ENCODE measurements at regions not wholly inside any gene's neighbourhood (a gene's known extent, or its start where the extent isn't known, plus 50 kb on each side); places are given as distances from the start of the nearest gene placed in this dataset.

- Histone ChIP-seq H3K27me3 (no peaks in the 10 kb centered on the region), H3K9me3 (no peaks in the 10 kb centered on the region), H3K36me3 (no peaks in the 10 kb centered on the region), H3K27ac (no peak overlapping the region), H3K4me3 (no peak overlapping the region), H3K4me1 (no peaks in the 10 kb centered on the region)
- DNase-seq, result no peak
- no peak for TF ChIP-seq POLR2A (IDR thresholded peaks at IDR 0.05)
- no peak for TF ChIP-seq EP300 (IDR thresholded peaks at IDR 0.05)
- TF ChIP-seq CTCF (IDR thresholded peaks at IDR 0.05), result no peak
- TF ChIP-seq POLR2AphosphoS5 (IDR thresholded peaks at IDR 0.05), result no peak
- no peak for ATAC-seq (ENCODE audit: low FRiP score in 2 of 2)
- 82 to 83% methylated on average over 2 of the region's 2 CpGs for WGBS, 2 donors
Measured at GRCh38 chr21:35682904-35683549, 377.3 kb downstream of the SETD4 start.

DNA sequence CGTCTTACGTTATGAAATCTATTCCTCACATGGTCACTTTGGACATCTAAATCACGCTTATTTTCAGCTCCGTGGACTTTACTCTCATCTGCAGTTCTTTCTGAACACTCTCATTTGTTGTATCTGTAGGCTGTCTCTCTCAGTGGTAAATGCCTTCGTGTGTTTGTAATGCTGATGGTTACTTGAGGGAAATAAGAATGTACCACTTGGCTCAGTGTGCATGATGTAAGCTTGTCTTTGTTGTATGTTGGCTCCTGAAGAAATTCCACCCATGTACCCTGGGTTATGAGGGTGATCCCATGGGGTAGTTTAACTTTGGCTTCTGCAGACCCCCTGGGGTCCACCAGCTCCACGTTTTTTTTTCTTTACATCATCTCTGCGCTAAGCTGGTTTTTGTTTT is 378.4 kb downstream of the SETD4 start:
- ATAC-seq (ENCODE audit: low FRiP score in 2 of 2), result no peak
- H3K27me3 ChIP-seq, result no peaks in the 10 kb centered on the region

GRCh38 chr21:35679076-35679475 is 381.2 kb downstream of the SETD4 start:
- no peak for DNase-seq
- Histone ChIP-seq H3K27ac (no peak overlapping the region), H3K36me3 (no peaks in the 10 kb centered on the region), H3K4me3 (no peak overlapping the region), H3K4me1 (no peaks in the 10 kb centered on the region), H3K9me3 (no peaks in the 10 kb centered on the region), H3K27me3 (no peaks in the 10 kb centered on the region)
- WGBS, 2 donors, result 77 to 86% methylated on average over 2 of the region's 2 CpGs
- TF ChIP-seq POLR2AphosphoS5 (IDR thresholded peaks at IDR 0.05), result no peak
- TF ChIP-seq EP300 (IDR thresholded peaks at IDR 0.05), result no peak
- TF ChIP-seq CTCF (IDR thresholded peaks at IDR 0.05), result no peak
- ATAC-seq (ENCODE audit: low FRiP score in 2 of 2), result no peak

More for the DNA sequence above, 378.4 kb downstream of the SETD4 start:
- 83 to 89% methylated on average over 7 of the region's 7 CpGs for WGBS, 2 donors
- no peak for DNase-seq
- Histone ChIP-seq H3K4me3 (no peak overlapping the region), H3K27ac (no peak overlapping the region), H3K36me3 (no peaks in the 10 kb centered on the region), H3K9me3 (no peaks in the 10 kb centered on the region), H3K4me1 (no peaks in the 10 kb centered on the region)
- TF ChIP-seq POLR2A (IDR thresholded peaks at IDR 0.05), result no peak
- TF ChIP-seq POLR2AphosphoS5 (IDR thresholded peaks at IDR 0.05), result no peak
- TF ChIP-seq CTCF (IDR thresholded peaks at IDR 0.05), result no peak
- TF ChIP-seq EP300 (IDR thresholded peaks at IDR 0.05), result no peak

GRCh38 chr21:35678393-35678792 is 381.9 kb downstream of the SETD4 start:
- 60 to 82% methylated on average over 1 of the region's 1 CpG for WGBS, 2 donors
- no peak for ATAC-seq (ENCODE audit: low FRiP score in 2 of 2)
- Histone ChIP-seq H3K27me3 (no peaks in the 10 kb centered on the region), H3K4me1 (no peaks in the 10 kb centered on the region), H3K36me3 (no peaks in the 10 kb centered on the region), H3K27ac (no peak overlapping the region), H3K9me3 (no peaks in the 10 kb centered on the region), H3K4me3 (no peak overlapping the region)
- no peak for DNase-seq
- TF ChIP-seq EP300 (IDR thresholded peaks at IDR 0.05) (no peak), CTCF (IDR thresholded peaks at IDR 0.05) (no peak), POLR2AphosphoS5 (IDR thresholded peaks at IDR 0.05) (no peak), POLR2A (IDR thresholded peaks at IDR 0.05) (no peak)

DNA sequence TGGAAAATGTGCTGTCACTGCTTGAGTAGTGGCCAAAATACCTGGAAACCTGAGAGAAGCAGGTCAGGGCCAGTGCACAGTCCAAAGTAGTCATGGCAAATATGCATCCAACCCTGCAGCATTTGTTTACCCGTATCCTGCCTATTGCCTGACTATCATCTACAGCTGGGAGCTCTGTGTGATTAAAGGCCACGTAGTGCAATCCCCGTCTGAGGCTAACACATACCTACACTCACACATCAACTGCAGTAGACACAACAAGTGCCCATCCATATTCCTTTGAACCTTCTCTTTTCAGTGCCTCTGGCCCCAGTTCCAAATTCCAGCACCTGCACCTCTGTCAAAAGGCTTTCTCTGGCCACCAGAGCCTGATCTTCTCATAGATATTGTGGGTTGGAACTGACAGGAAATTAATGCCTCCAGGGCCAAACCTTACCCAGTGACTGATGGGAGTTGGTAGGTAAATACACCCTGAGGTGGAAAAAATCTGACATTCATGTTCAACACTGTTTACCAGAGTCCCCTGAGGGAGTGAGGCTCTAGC is 383.0 kb downstream of the SETD4 start:
- 60 to 96% methylated on average over 1 to 3 of the region's 3 CpGs for WGBS, 2 donors
- H3K4me3 ChIP-seq, result no peak overlapping the region
- no peaks in the 10 kb centered on the region for H3K36me3 ChIP-seq
- ATAC-seq (ENCODE audit: low FRiP score in 2 of 2), result peak in 1 of 2 donors; percentile 8
- no peaks in the 10 kb centered on the region for H3K27me3 ChIP-seq
- no peak for TF ChIP-seq POLR2A (IDR thresholded peaks at IDR 0.05)
- no peak for TF ChIP-seq CTCF (IDR thresholded peaks at IDR 0.05)
- no peak for TF ChIP-seq POLR2AphosphoS5 (IDR thresholded peaks at IDR 0.05)
- TF ChIP-seq EP300 (IDR thresholded peaks at IDR 0.05), result no peak
- DNase-seq, result no peak
- no peaks in the 10 kb centered on the region for H3K9me3 ChIP-seq
- no peaks in the 10 kb centered on the region for H3K4me1 ChIP-seq
- no peak overlapping the region for H3K27ac ChIP-seq

Data from upper lobe of left lung (tissue), 6 donors.